Posterior vena cava (tissue), 2 donors: ENCODE measurements at regions not wholly inside any gene's neighbourhood (a gene's known extent, or its start where the extent isn't known, plus 50 kb on each side); places are given as distances from the start of the nearest gene placed in this dataset.

Experiments used
- DNase-seq: peaks from one replicate; pipeline ENCODE4 v3.0.0-alpha.2; 2020; ENCODE audit warnings: low spot score
- intact Hi-C, 2 donors: fragments of 100-400 bp; cut with DNase I; formaldehyde crosslinking; loops; one replicate each; pipeline versions ENCODE4 v1.14.1 to v1.14.2; 2022 to 2023
- donor health status: DM: yes; HTN: yes; CAD: no.
- donor health status: DM: yes; HTN: yes; CAD: no.

- DNase-seq, result no peak
- intact Hi-C loops, result no loop called here
Observed at GRCh38 chr21:20646431-20647165, 351.6 kb upstream of the NCAM2 start.

GRCh38 chr21:20647607-20648006 is 350.6 kb upstream of the NCAM2 start:
- intact Hi-C loops, result no loop called here
- no peak for DNase-seq

- DNase-seq, result no peak
- intact Hi-C loops, result no loop called here
Observed at GRCh38 chr21:20649231-20649630, 349.0 kb upstream of the NCAM2 start.

- no peak for DNase-seq
- intact Hi-C loops, result no loop called here
Observed at GRCh38 chr21:20652846-20653245, 345.4 kb upstream of the NCAM2 start.

GRCh38 chr21:20661246-20661645 is 337.0 kb upstream of the NCAM2 start:
- intact Hi-C loops, result no loop called here
- DNase-seq, result no peak

GRCh38 chr21:20661745-20662422 is 336.3 kb upstream of the NCAM2 start:
- DNase-seq, result no peak
- intact Hi-C loops, result no loop called here

GRCh38 chr21:20662514-20662913 is 335.7 kb upstream of the NCAM2 start:
- DNase-seq, result no peak
- intact Hi-C loops, result no loop called here

GRCh38 chr21:20667931-20668330 is 330.3 kb upstream of the NCAM2 start:
- intact Hi-C loops, result no loop called here
- no peak for DNase-seq

GRCh38 chr21:20685475-20685874 is 312.7 kb upstream of the NCAM2 start:
- intact Hi-C loops, result no loop called here
- no peak for DNase-seq

GRCh38 chr21:20698585-20698984 is 299.6 kb upstream of the NCAM2 start:
- DNase-seq, result no peak
- intact Hi-C loops, result no loop called here

GRCh38 chr21:20701235-20701634 is 297.0 kb upstream of the NCAM2 start:
- DNase-seq, result no peak
- intact Hi-C loops, result no loop called here

- intact Hi-C loops, result no loop called here
- no peak for DNase-seq
Observed at GRCh38 chr21:20703112-20703767, 295.0 kb upstream of the NCAM2 start.

- DNase-seq, result no peak
- intact Hi-C loops, result no loop called here
Observed at GRCh38 chr21:20720623-20721022, 277.6 kb upstream of the NCAM2 start.

- intact Hi-C loops, result no loop called here
- no peak for DNase-seq
Observed at GRCh38 chr21:20721151-20721550, 277.1 kb upstream of the NCAM2 start.

GRCh38 chr21:20728691-20729090 is 269.5 kb upstream of the NCAM2 start:
- no peak for DNase-seq
- intact Hi-C loops, result no loop called here

- intact Hi-C loops, result no loop called here
- DNase-seq, result no peak
Observed at GRCh38 chr21:20729376-20729775, 268.8 kb upstream of the NCAM2 start.

GRCh38 chr21:20730441-20730840 is 267.8 kb upstream of the NCAM2 start:
- intact Hi-C loops, result no loop called here
- no peak for DNase-seq

GRCh38 chr21:20735257-20735656 is 263.0 kb upstream of the NCAM2 start:
- intact Hi-C loops, result no loop called here
- DNase-seq, result no peak

- intact Hi-C loops, result no loop called here
- no peak for DNase-seq
Observed at GRCh38 chr21:20737227-20737913, 260.8 kb upstream of the NCAM2 start.

- DNase-seq, result no peak
- intact Hi-C loops, result no loop called here
Observed at GRCh38 chr21:20739421-20739820, 258.8 kb upstream of the NCAM2 start.
